ENCODE measurements at regions not wholly inside any gene's neighbourhood (a gene's known extent, or its start where the extent isn't known, plus 50 kb on each side); places are given as distances from the start of the nearest gene placed in this dataset.

DNA sequence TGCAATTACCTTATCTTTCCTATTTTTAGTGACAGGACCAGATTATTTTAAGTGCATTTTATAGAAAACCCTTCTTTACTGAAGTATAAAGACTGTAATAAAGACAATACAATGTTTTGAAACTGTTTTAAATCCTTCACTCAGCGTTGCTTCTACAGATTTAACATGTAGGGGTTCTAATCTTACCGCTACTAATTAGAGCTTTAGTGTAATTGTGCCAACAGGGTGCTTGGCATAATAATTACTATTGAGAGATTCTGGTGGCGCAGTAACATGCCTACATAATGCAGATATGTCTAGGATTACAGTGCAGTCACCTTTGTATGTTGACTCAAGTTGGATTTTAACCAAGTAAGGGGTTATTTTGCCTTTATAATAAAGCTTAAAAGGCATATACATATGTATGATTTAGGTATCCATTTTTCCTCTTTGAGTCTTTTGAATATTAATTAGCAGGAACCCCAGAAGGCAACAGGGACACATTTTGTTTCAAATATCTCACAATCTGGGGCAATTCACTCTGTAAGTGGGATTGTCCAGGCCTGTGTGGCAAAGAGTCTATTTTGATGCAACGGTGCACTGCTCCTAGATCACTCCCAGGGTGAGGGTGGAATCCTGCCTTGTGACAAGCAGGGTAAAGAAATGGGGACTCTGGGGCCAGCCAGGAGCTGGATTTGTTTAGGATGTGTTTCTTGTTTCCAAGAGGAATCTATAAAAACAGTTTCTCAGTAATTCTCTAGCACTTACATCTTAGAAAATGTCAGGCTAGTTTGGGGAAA lies 604.7 kb upstream of the SALL1 start:
- BruUV-seq (replicated peaks): no TSS peak

More for the DNA sequence above, 604.7 kb upstream of the SALL1 start:
- FAIRE-seq: no peak
- no peaks in the 10 kb centered on the region for H3K27me3 ChIP-seq (ENCODE audit: control insufficient read depth in 2 of 2, insufficient read depth in 2 of 2, low read length in 2 of 2)
- H3K4me2 ChIP-seq (ENCODE audit: insufficient read depth, low read length): no peak overlapping the region
- H4K20me1 ChIP-seq (replicated peaks; ENCODE audit: control insufficient read depth, extremely low read depth, insufficient read depth, low read length): no peaks in the 10 kb centered on the region
- H3K4me1 ChIP-seq (ENCODE audit: control insufficient read depth, extremely low read depth, insufficient read depth, low read length): no peaks in the 10 kb centered on the region
- no peak for DNase-seq (ENCODE audit: low read depth, low spot score)
- intact Hi-C loops (cut with micrococcal nuclease): no loop called here
- TF ChIP-seq FOS (IDR thresholded peaks at IDR 0.05; ENCODE audit: borderline replicate concordance, insufficient read depth, low read length): no peak
- no peak for TF ChIP-seq POLR2AphosphoS5 (IDR thresholded peaks at IDR 0.05; ENCODE audit: insufficient read depth, low read depth, low read length)
- TF ChIP-seq POLR2A (IDR thresholded peaks at IDR 0.05; ENCODE audit: low read depth, low read length): no peak
- TF ChIP-seq JUN (IDR thresholded peaks at IDR 0.05; ENCODE audit: borderline replicate concordance, insufficient read depth, insufficient read length, low read depth): no peak
- TF ChIP-seq, protein P1, sequence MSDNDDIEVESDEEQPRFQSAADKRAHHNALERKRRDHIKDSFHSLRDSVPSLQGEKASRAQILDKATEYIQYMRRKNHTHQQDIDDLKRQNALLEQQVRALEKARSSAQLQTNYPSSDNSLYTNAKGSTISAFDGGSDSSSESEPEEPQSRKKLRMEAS (IDR thresholded peaks at IDR 0.05; ENCODE audit: insufficient read depth, insufficient read length): no peak
- TF ChIP-seq GATA2 (IDR thresholded peaks at IDR 0.05; ENCODE audit: insufficient read depth, insufficient read length, low read depth, low read length): no peak
- TF ChIP-seq MYC (IDR thresholded peaks at IDR 0.05; ENCODE audit: low read depth, low read length): no peak
- no peak for TF ChIP-seq EZH2 (IDR thresholded peaks at IDR 0.05; ENCODE audit: borderline replicate concordance, low read depth, low read length, severe bottlenecking)
- TF ChIP-seq, protein P2, sequence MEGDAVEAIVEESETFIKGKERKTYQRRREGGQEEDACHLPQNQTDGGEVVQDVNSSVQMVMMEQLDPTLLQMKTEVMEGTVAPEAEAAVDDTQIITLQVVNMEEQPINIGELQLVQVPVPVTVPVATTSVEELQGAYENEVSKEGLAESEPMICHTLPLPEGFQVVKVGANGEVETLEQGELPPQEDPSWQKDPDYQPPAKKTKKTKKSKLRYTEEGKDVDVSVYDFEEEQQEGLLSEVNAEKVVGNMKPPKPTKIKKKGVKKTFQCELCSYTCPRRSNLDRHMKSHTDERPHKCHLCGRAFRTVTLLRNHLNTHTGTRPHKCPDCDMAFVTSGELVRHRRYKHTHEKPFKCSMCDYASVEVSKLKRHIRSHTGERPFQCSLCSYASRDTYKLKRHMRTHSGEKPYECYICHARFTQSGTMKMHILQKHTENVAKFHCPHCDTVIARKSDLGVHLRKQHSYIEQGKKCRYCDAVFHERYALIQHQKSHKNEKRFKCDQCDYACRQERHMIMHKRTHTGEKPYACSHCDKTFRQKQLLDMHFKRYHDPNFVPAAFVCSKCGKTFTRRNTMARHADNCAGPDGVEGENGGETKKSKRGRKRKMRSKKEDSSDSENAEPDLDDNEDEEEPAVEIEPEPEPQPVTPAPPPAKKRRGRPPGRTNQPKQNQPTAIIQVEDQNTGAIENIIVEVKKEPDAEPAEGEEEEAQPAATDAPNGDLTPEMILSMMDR (IDR thresholded peaks at IDR 0.05; ENCODE audit: extremely low read depth in 1 of 2, insufficient read depth in 1 of 2, low read depth in 1 of 2, low read length in 2 of 2): no peak
- H3K9me3 ChIP-seq (replicated peaks; ENCODE audit: control insufficient read depth, insufficient read depth, low read length): no peaks in the 10 kb centered on the region
- dilution Hi-C loops (cut with MboI; ENCODE audit: extremely low pct_ligation_motif_present, low sequenced_read_pairs): no loop called here
- H3K79me2 ChIP-seq (ENCODE audit: control insufficient read depth, insufficient read depth, low read length): no peaks in the 10 kb centered on the region
- no peak overlapping the region for H3K9ac ChIP-seq (replicated peaks; ENCODE audit: extremely low read depth, insufficient read depth, low read length)
- H2AFZ ChIP-seq (ENCODE audit: low read depth, low read length): no peak overlapping the region
- CTCF ChIA-PET: no interaction called here
- POLR2A ChIA-PET: no interaction called here
- no peak overlapping the region for H3K27ac ChIP-seq (ENCODE audit: insufficient read depth, low read depth, low read length)
- no peak overlapping the region for H3K4me3 ChIP-seq (replicated peaks in 1 of 3; ENCODE audit: insufficient read depth in 1 of 3, low read depth in 1 of 3, low read length in 3 of 3)
- no peaks in the 10 kb centered on the region for H3K9me1 ChIP-seq (replicated peaks; ENCODE audit: control insufficient read depth, extremely low read depth, insufficient read depth, low read length)
- H3K36me3 ChIP-seq (ENCODE audit: control insufficient read depth in 2 of 2, extremely low read depth in 1 of 2, insufficient read depth in 2 of 2, low read length in 2 of 2): no peaks in the 10 kb centered on the region

All from endothelial cell of umbilical vein (primary cell).